Breast epithelium (tissue), 3 donors: ENCODE measurements at regions not wholly inside any gene's neighbourhood (a gene's known extent, or its start where the extent isn't known, plus 50 kb on each side); places are given as distances from the start of the nearest gene placed in this dataset.

Experiments
- CTCF ChIP-seq, 3 donors: fragments of 450-650 bp; IDR thresholded peaks; one replicate each; pipeline ENCODE4 v1.5.1; 2016 to 2017; ENCODE audit warnings: antibody characterized with exemption in 3 of 3, mild to moderate bottlenecking in 3 of 3, moderate library complexity in 3 of 3
- POLR2A ChIP-seq: fragments of 450-650 bp; IDR thresholded peaks from one replicate; pipeline ENCODE4 v1.6.1; 2016; ENCODE audit warnings: antibody characterized with exemption, mild to moderate bottlenecking, moderate library complexity

- TF ChIP-seq CTCF (IDR thresholded peaks at IDR 0.05) (no peak), POLR2A (no peak)
These were observed 218.4 kb upstream of the TRIB2 start for GRCh38 chr2:12498286-12498685.
